ENCODE measurements at regions not wholly inside any gene's neighbourhood (a gene's known extent, or its start where the extent isn't known, plus 50 kb on each side); places are given as distances from the start of the nearest gene placed in this dataset.

GRCh38 chr6:15796130-15796771, 133.4 kb upstream of the DTNBP1 start:
- Histone ChIP-seq H3K4me3 (replicated peaks; ENCODE audit: low read depth, low read length) (no peak overlapping the region), H3K36me3 (ENCODE audit: control insufficient read depth, insufficient read depth, low read length) (no peaks in the 10 kb centered on the region), H3K27me3 (replicated peaks; ENCODE audit: control insufficient read depth, insufficient read depth, low read length) (no peaks in the 10 kb centered on the region)
- no peak for DNase-seq (ENCODE audit: extremely low read depth, insufficient read length)
- TF ChIP-seq CTCF (IDR thresholded peaks at IDR 0.05; ENCODE audit: insufficient read depth, low read length, poor library complexity, severe bottlenecking), result no peak

- no peaks in the 10 kb centered on the region for H3K27me3 ChIP-seq (replicated peaks; ENCODE audit: control insufficient read depth, insufficient read depth, low read length)
- TF ChIP-seq CTCF (IDR thresholded peaks at IDR 0.05; ENCODE audit: insufficient read depth, low read length, poor library complexity, severe bottlenecking), result no peak
Measured at GRCh38 chr6:15793826-15794225, 131.0 kb upstream of the DTNBP1 start.

GRCh38 chr6:15793288-15793687, 130.5 kb upstream of the DTNBP1 start:
- H3K4me3 ChIP-seq (replicated peaks; ENCODE audit: low read depth, low read length), result no peak overlapping the region
- no peak for TF ChIP-seq CTCF (IDR thresholded peaks at IDR 0.05; ENCODE audit: insufficient read depth, low read length, poor library complexity, severe bottlenecking)
- no peaks in the 10 kb centered on the region for H3K27me3 ChIP-seq (replicated peaks; ENCODE audit: control insufficient read depth, insufficient read depth, low read length)
- no peak for DNase-seq (ENCODE audit: extremely low read depth, insufficient read length)
- H3K36me3 ChIP-seq (ENCODE audit: control insufficient read depth, insufficient read depth, low read length), result no peaks in the 10 kb centered on the region

More at GRCh38 chr6:15793826-15794225, 131.0 kb upstream of the DTNBP1 start:
- no peaks in the 10 kb centered on the region for H3K36me3 ChIP-seq (ENCODE audit: control insufficient read depth, insufficient read depth, low read length)
- DNase-seq (ENCODE audit: extremely low read depth, insufficient read length), result no peak
- H3K4me3 ChIP-seq (replicated peaks; ENCODE audit: low read depth, low read length), result no peak overlapping the region

- Histone ChIP-seq H3K36me3 (ENCODE audit: control insufficient read depth, insufficient read depth, low read length) (no peaks in the 10 kb centered on the region), H3K27me3 (replicated peaks; ENCODE audit: control insufficient read depth, insufficient read depth, low read length) (no peaks in the 10 kb centered on the region), H3K4me3 (replicated peaks; ENCODE audit: low read depth, low read length) (no peak overlapping the region)
- no peak for DNase-seq (ENCODE audit: extremely low read depth, insufficient read length)
- TF ChIP-seq CTCF (IDR thresholded peaks at IDR 0.05; ENCODE audit: insufficient read depth, low read length, poor library complexity, severe bottlenecking), result no peak
Measured at GRCh38 chr6:15792842-15793241, 130.0 kb upstream of the DTNBP1 start.

- no peak for TF ChIP-seq CTCF (IDR thresholded peaks at IDR 0.05; ENCODE audit: insufficient read depth, low read length, poor library complexity, severe bottlenecking)
- Histone ChIP-seq H3K36me3 (ENCODE audit: control insufficient read depth, insufficient read depth, low read length) (no peaks in the 10 kb centered on the region), H3K27me3 (replicated peaks; ENCODE audit: control insufficient read depth, insufficient read depth, low read length) (no peaks in the 10 kb centered on the region), H3K4me3 (replicated peaks; ENCODE audit: low read depth, low read length) (no peak overlapping the region)
- DNase-seq (ENCODE audit: extremely low read depth, insufficient read length), result no peak
Measured at GRCh38 chr6:15791448-15792181, 128.8 kb upstream of the DTNBP1 start.
